GM18907 (cell line): ENCODE measurements at regions not wholly inside any gene's neighbourhood (a gene's known extent, or its start where the extent isn't known, plus 50 kb on each side); places are given as distances from the start of the nearest gene placed in this dataset.
"Not testable (repeated sequence)": the region's sequence is repeated elsewhere in the genome, so short reads cannot be mapped to it uniquely, and the experiment has no call there.

ENCODE experiments used
- ATAC-seq: cut with Tn5 transposase; IDR thresholded peaks from one replicate; pipeline ENCODE4 v1.9.1; 2021; ENCODE audit warnings: mild to moderate bottlenecking, moderate library complexity; ENCODE audit not compliant: unreplicated experiment

DNA sequence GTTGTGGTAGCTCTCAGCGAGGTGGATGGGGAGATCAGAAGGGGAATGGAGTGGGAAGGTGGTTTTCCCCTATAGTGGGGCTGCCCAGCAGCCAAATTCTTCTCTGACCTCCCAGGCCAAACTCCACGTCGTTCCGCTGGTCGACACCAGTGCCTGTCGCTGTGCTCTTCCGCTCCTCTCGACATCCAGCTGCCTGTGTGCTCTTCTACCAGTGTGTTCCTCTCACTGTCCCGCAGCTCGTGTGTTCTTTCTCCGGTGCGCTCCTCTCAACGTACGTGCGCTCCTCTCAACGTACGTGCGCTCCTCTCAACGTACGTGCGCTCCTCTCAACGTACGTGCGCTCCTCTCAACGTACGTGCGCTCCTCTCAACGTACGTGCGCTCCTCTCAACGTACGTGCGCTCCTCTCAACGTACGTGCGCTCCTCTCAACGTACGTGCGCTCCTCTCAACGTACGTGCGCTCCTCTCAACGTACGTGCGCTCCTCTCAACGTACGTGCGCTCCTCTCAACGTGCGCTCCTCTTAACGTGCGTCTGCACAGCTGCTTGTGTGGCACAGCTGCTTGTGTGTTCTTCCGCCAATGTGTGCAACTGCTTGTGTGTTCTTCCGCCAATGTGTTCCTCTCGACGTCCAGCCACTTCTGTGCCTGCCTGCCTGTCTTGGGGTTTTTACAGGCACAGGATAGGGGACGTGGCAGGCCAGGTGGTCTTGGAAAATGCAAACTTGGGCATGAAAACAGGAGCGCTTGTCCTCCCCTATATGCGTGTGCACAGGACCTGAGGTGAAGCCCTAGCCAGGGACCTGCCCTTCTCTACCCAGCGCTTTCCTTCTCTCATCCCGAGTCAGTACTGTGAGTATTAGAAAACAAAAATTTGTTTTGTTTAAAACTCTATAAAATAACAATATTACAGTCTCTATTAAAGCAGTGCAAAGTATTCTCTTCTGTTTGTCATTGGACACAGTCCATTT is 991.1 kb downstream of the GBE1 start:
- ATAC-seq = no peak

DNA sequence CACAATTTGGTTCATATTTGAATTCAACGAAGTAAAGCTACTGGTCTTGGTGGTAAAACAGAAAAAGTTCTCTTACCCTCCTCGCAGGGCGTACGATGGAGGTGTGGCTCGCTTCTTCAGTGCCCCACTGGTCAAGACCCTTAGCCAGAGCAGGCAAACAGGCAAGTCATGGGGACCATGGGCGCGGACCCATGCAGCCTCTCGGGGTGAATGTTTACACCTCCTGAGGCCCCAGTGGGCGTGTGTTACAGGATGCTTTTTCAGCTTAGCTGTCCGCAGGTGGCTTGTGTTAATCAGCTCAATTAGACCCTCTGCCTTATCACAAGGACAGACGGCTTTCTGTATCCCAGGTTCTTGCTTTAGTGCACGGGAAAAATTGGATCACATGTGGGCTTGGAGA is 991.8 kb downstream of the GBE1 start:
- no peak for ATAC-seq

DNA sequence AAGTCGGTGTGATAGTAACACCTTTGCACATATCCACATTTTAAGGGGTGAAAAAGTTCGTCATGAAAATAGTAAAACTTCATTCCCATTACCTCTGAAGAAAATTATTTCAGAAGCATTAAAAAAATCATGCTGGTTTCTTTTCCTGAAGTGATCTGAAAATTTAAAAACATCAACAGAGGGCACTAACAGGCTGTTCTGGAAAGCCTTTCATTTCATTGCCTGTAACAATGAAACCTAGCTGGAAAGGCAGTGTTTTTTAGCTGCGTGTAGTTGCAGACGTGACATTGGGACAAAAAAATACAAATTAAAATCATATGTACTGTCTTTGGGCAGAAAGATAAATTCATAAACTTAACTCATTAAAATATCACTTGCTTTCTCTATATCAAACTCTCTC is 993.8 kb downstream of the GBE1 start:
- ATAC-seq = no peak

DNA sequence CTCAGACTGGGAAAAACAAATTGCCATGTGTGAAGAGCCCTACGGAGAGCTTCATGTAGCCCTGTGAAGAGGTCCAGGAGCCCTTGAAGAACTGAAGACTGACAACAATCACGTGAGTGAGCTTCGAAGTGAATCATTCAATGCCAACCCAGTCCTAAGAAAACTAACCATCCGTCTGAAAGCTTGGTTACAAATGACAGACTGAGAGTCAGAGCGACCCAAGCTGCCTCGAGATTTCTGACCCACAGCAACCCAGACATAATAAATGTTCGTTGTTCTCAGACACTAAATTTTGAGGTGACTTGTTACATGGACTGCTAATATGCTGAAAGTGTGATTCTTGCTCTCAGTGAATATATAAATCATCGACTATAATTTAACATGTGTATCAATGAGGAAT is 987.2 kb upstream of the ROBO1 start:
- ATAC-seq = no peak

DNA sequence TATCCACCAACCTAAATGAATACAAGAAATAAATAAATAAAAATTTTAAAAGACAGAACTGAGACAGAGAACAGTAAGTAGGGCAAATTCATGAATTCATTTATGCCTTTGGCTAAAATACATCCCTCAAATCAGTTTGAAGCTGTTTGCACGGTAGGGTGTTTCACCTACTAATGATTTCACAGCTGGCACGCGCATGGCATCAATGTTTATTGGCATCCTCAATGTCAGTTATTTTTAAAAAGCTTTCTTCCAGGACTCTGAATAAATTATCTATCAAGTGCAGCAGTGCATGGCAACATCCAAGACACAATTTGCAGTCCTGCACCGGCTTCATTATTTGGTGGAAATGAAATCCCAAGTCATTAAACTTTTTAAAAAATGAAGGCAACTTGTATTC is 985.2 kb upstream of the ROBO1 start:
- no peak for ATAC-seq

DNA sequence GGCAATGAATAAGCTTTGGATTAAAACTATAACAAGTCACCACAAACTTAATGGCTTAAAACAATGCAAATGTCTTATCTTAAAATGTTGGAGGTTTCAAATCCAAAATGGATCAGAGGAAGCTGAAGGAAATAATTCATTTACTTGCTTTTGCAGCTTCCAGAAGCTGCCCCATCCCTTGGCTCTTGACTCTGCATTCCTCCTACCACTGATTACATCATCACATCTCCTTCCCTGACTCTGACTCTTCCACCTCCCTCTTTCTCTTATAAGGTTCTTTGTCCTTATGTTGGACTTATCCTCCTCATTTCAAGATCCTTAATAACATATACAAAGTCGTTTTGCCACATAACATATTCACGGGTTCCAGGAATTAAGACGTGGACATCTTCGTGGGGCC is 982.8 kb upstream of the ROBO1 start:
- no peak for ATAC-seq

DNA sequence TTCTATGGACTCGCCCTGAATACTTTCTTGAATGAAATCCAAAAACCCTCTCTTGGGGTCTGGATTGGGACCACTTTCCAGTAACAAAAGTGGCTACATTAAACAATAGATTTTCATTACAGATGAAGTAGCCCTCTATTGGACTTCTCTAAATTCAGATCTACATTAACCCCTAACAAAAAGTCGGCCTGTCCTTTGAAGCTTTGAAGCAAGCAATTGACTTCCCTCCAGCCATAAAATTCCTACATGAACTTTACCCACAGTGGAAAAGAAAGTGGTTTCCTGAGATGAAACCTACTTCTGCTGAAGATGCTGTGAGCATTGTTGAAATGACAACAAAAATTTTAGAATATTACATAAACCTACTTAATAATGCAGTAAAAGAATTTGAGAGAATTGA is 967.1 kb upstream of the ROBO1 start:
- ATAC-seq = no peak

DNA sequence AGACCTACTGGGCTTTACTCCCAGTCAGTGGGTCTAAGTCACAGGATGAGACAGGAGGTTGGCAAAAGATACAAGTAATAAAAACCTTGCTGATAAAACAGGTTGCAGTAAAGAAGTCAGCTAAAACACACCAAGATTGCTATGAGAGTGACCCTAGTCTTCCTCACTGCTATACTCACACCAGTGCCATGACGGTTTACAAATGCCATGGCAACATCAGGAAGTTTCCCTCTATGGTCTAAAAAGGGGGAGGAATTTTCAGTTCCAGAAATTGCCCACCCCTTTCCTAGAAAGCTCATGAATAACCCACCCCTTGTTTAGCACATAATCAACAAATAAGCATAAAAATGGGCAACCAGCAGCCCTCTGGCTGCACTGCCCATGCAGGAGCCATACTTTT is 966.7 kb upstream of the ROBO1 start:
- ATAC-seq = no peak

DNA sequence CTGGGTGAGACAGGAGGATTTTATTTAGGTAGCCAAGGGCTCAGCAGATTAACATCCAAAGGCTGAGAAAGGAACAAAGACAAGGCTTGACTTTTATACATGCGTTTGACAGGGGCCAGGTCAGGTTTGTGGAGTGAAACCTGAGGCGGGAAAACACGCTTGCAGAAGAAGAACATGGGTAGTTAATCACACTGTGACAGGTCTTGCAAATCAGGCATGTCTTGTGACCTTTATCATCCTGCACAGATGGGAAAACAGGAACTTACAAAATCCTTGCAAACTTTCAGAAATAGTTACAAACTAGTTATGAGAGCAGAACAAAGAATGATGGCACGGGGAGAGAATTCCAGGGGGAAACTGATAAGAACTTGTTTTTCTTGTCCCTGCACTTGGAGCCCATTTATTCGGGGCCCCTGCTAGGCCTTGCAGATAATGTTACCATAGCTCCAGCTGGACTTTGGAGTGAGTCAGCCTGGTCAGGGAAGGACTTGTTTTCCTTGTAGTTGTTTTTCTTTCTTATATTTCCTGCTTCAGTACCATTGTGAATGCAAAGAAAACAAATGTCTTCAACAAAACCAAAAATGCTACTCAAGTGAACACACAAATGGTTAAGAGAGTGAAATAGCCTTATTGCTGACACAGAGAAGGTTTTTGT is 965.9 kb upstream of the ROBO1 start:
- no peak for ATAC-seq

DNA sequence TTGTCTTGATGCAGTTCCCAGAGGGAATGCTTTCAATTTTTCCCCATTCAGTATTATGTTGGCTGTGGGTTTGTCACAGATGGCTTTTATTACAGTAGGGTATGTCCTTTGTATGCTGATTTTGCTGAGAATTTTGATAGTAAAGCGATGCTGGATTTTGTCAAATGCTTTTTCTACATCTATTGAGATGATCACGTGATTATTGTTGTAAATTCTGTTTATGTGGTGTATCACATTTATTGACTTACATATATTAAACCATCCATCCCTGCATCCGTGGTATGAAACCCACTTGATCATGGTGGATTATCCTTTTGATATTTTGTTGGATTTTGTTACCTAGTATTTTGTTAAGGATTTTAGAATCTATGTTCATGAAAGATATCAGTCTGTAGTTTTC is 959.8 kb upstream of the ROBO1 start:
- not testable (repeated sequence) for ATAC-seq

DNA sequence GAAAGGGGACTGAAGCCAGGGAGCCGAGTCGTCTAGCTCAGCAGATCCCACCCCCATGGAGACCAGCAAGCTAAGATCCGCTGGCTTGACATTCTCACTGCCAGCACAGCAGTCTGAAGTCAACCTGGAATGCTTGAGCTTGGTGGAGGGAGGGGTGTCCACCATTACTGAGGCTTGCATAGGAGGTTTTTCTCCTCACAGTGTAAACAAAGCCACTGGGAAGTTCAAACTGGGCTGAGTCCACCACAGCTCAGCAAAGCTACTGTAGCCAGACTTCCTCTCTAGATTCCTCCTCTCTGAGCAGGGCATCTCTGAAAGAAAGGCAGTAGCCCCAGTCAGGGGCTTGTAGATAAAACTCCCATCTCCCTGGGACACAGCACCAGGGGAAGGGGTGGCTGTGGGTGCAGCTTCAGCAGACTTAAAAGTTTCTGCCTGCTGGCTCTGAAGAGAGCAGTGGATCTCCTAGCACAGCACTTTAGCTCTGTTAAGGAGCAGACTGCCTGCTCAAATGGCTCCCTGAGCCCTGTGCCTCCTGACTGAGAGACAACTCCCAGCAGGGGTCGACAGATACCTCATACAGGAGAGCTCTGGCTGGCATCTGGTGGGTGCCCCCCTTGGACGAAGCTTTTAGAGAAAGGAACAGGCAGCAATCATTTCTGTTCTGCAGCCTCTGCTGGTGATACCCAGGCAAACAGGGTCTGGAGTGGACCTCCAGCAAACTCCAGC is 942.0 kb upstream of the ROBO1 start:
- ATAC-seq = not testable (repeated sequence)

DNA sequence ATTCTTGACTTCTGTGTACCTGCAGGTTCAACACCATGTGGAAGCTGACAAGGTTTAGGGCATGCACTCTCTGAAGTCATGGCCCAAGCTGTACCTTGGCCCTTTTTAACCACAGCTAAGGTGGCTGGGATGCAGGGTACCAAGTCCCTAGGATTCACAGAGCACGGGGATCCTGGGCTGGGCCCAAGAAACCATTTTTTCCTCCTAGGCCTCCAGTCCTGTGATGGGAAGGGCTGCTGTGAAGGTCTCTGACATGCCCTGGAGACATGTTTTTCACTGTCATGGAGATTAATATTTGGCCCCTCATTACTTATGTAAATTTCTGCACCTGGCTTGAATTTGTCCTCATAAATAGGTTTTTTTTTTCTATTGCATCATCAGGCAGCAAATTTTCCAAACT is 937.5 kb upstream of the ROBO1 start:
- ATAC-seq = no peak

DNA sequence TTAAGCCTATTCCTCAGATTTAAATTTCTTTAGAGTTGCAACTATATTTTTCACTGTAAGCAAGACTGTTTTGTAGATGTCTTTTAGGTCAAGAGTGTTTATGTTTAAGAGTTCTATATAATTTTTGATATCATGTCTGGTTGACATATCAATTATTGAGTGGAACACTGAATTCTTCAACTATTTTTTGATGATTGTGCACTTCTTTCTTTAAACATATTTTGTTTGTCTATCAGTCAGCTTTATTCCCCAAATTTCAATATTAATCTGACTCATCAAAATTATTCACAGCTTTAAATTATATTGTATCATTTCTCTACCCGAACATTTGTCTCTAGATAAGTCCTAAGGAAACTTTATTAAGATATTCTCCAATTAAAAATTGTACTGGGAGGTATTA is 933.6 kb upstream of the ROBO1 start:
- no peak for ATAC-seq

DNA sequence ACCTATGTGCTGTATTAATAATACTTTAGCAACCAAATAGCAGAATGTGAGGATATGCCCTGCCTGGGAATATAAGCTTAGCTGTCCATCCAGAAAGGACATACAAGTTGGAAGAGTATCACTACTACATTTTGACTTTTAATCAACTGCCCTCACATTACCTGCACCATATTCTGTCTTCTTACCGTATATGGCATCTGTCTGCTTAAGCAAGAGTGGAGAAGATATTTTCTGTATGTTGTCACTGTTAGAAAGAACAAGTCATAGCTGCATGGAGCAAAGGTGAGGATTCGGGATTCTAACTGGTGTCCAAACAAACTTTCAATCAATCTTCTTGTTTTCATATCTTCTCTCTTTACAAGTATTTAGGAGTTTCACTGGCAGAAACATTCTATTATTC is 929.5 kb upstream of the ROBO1 start:
- no peak for ATAC-seq

DNA sequence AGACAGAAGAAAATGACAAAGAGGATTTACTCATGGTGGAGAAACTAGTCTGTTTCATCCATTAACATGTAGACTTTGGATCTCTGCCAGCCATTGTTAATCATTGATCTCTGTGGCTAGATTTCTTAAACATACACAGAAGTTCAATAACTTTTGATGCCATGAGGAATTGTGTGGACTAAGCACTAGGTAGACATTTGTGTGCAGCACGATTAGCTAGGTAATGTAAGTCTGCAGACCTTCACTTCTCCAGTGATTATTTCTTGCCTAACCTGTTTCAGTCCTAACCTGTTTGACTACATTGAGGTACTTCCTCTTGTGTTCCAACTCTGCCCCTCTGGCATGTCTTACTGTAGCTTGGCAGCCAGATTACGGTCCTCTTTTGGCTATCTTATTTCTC is 928.5 kb upstream of the ROBO1 start:
- ATAC-seq = no peak

DNA sequence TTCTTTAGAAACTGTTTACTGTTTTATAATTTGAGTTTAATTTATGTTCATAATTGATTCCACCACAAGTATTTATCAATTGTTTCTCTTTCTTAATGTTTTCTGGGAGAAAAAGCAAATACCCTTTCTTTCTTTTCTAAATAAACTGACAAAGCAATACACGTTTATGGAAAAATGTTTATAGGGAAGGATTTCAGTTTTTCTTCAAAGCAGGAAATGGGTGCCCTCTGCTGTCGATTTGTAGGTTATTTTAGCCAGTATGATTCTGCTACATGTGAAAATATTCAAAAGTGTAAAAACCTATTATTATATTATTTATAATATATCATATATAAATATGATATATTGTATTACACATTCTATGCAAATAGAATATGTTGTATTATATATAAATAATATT is 921.0 kb upstream of the ROBO1 start:
- no peak for ATAC-seq

DNA sequence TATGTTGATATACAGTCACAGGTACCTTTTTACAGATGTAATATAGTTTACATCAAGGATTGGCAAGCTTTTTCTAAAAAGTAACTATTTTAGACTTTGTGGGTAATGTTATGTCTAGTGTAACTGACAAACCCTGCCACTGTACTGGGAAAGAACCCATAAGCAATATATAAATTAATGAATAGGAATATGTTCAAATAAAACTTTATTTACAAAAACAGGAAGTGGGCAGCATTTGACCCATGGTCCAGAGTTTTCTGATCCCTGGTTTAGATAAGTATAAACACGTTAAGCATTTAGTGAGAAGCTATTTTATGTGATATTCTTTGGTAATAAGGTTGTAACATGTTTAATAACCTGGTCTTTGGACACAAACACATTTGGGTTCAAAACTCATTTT is 915.2 kb upstream of the ROBO1 start:
- ATAC-seq = no peak

DNA sequence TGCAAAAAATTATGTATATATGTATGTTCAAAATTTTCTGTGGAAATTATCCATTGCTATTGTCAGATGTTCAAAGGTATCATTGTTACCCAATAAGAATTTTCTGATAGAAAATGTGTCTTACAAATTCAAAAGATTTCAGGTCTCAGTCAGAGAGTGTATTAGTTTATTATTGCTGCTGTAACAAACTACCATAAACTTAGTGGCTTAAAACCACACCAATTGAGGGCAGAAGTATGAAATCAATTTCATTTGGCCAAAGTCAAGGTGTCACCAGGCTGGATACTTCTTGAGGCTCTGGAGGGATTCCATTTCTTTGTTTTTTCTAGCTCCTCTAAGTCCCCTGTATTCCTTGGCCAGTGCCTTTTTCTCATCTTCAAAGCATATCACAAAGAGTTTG is 914.4 kb upstream of the ROBO1 start:
- no peak for ATAC-seq

DNA sequence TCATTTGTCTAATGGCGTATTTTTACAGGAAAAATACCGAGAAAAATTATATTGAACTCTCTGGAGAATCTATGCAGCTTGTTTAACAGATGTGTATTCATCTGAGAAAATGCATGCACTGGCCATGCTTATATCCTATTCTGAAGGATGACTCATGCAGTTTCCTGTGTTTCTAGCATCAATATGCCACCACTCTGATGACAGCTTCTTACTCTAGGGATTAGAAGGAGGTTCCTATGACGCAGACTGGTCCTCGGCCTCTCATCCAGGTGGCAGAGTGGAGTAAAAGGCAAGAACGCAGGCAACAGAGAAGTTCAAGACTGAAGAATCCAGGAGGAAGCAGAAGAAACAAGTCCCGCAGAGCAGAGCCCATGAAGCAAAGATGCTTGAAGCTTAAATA is 910.0 kb upstream of the ROBO1 start:
- ATAC-seq = no peak

DNA sequence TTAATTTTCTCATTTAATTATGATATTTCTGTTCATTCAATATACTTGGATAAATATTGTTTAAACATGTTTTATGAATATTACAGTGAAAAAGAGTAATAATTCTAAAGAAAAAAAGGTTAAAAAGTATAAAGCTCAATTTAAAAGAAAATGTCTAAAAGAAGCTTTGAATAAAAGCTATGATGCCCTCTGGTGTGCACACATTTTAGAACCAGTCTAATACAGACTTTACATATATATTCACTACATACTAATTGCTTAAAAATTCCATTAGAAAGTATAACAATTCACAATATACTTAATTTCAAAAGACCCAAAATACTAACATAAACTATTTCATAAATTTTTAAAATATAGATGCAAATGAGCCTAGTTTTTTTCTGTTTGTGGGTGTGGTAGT is 909.1 kb upstream of the ROBO1 start:
- no peak for ATAC-seq

DNA sequence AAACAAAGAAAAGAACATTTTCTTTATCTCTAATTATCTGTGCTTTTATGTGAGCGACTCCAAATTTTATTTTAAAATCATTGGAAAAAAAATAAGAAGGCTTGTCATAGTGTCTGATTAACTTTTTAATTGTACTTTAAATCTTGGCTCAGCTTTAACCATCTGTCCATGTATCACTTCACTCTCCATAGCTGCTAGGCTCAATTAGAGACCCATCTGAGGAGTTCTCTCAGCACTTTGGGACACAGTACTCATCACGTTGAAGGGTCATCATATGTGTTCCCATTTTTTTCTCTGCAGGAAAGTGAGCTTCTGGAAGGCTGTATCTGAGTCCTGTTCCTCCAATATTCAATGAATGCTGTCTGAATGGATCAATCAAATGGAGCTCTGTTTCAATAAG is 908.5 kb upstream of the ROBO1 start:
- ATAC-seq = no peak

DNA sequence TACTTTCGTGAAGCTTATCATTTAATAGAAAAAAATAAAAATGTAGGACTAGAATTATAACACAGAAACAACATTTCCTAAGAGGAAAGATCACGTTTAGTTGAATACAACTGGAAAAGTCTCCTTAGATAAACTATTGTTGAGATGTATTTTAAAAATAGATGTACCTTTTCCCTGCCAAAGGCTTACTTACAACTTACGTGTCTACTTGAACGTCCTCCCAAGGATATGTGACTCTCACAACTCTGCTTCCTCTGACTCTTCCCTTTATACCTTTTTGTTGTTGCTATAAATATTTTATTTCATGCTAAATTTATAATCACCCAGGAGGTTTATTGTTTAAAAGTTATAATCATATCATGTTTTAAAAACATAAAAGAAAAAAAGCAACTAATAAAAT is 908.0 kb upstream of the ROBO1 start:
- no peak for ATAC-seq
